ENCODE measurements at regions not wholly inside any gene's neighbourhood (a gene's known extent, or its start where the extent isn't known, plus 50 kb on each side); places are given as distances from the start of the nearest gene placed in this dataset.

DNA sequence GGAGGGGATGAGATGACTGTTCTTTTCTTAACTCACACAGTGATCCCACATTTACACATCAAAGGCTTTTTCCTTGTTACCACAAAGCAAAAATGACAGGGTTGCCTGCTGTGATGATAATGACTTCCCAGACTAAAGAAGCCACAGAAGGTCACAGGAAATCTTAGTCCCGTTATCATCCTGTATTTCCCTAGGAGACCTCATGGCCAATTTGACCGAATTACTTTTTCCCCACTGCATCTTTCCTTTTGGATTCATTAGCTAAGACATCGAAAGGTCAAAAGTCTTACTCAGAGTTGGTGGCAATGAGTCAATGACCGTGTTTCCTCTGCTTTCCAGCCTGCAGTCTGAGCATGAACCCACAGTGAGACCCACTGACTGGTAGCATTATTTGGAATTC lies 130.1 kb upstream of the INHBA start:
- no peaks in the 10 kb centered on the region for H3K27me3 ChIP-seq (ENCODE audit: control insufficient read depth in 4 of 4, insufficient read depth in 4 of 4, low read length in 3 of 4)
- H3K4me1 ChIP-seq (ENCODE audit: control insufficient read depth in 4 of 4, insufficient read depth in 4 of 4, low read length in 3 of 4), result no peaks in the 10 kb centered on the region
- H3K27ac ChIP-seq (ENCODE audit: low read depth in 1 of 2, low read length in 2 of 2), result no peak overlapping the region
- 43% methylated on average over 4 of the region's 4 CpGs for WGBS
- no peak for DNase-seq (ENCODE audit: low spot score)
- no peak overlapping the region for H3K9ac ChIP-seq (ENCODE audit: low read depth in 1 of 2, low read length in 2 of 2)
- TF ChIP-seq, protein P1, sequence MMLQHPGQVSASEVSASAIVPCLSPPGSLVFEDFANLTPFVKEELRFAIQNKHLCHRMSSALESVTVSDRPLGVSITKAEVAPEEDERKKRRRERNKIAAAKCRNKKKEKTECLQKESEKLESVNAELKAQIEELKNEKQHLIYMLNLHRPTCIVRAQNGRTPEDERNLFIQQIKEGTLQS (IDR thresholded peaks at IDR 0.05), result no peak
- no peak for TF ChIP-seq SP1 (IDR thresholded peaks at IDR 0.05)
- no peak for TF ChIP-seq FOXA1 (IDR thresholded peaks at IDR 0.05)
- no peak for TF ChIP-seq MAX (IDR thresholded peaks at IDR 0.05)
- TF ChIP-seq, protein P2, sequence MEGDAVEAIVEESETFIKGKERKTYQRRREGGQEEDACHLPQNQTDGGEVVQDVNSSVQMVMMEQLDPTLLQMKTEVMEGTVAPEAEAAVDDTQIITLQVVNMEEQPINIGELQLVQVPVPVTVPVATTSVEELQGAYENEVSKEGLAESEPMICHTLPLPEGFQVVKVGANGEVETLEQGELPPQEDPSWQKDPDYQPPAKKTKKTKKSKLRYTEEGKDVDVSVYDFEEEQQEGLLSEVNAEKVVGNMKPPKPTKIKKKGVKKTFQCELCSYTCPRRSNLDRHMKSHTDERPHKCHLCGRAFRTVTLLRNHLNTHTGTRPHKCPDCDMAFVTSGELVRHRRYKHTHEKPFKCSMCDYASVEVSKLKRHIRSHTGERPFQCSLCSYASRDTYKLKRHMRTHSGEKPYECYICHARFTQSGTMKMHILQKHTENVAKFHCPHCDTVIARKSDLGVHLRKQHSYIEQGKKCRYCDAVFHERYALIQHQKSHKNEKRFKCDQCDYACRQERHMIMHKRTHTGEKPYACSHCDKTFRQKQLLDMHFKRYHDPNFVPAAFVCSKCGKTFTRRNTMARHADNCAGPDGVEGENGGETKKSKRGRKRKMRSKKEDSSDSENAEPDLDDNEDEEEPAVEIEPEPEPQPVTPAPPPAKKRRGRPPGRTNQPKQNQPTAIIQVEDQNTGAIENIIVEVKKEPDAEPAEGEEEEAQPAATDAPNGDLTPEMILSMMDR (IDR thresholded peaks at IDR 0.05; ENCODE audit: low read depth, low read length, missing input control), result no peak
- TF ChIP-seq EGR1 (IDR thresholded peaks at IDR 0.05; ENCODE audit: low read depth in 2 of 2), result no peak
- no peak for TF ChIP-seq ZBTB33 (IDR thresholded peaks at IDR 0.05)
- TF ChIP-seq TAF1 (conservative IDR thresholded peaks at IDR 0.05), result no peak
- TF ChIP-seq GABPA (IDR thresholded peaks at IDR 0.05 in 1 of 2, conservative IDR thresholded peaks at IDR 0.05 in 1 of 2), result no peak
- TF ChIP-seq RXRA (IDR thresholded peaks at IDR 0.05), result no peak
- TF ChIP-seq RAD21 (IDR thresholded peaks at IDR 0.05), result no peak
- TF ChIP-seq, protein P3, sequence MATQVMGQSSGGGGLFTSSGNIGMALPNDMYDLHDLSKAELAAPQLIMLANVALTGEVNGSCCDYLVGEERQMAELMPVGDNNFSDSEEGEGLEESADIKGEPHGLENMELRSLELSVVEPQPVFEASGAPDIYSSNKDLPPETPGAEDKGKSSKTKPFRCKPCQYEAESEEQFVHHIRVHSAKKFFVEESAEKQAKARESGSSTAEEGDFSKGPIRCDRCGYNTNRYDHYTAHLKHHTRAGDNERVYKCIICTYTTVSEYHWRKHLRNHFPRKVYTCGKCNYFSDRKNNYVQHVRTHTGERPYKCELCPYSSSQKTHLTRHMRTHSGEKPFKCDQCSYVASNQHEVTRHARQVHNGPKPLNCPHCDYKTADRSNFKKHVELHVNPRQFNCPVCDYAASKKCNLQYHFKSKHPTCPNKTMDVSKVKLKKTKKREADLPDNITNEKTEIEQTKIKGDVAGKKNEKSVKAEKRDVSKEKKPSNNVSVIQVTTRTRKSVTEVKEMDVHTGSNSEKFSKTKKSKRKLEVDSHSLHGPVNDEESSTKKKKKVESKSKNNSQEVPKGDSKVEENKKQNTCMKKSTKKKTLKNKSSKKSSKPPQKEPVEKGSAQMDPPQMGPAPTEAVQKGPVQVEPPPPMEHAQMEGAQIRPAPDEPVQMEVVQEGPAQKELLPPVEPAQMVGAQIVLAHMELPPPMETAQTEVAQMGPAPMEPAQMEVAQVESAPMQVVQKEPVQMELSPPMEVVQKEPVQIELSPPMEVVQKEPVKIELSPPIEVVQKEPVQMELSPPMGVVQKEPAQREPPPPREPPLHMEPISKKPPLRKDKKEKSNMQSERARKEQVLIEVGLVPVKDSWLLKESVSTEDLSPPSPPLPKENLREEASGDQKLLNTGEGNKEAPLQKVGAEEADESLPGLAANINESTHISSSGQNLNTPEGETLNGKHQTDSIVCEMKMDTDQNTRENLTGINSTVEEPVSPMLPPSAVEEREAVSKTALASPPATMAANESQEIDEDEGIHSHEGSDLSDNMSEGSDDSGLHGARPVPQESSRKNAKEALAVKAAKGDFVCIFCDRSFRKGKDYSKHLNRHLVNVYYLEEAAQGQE (IDR thresholded peaks at IDR 0.05), result no peak
- TF ChIP-seq JUND (IDR thresholded peaks at IDR 0.05), result no peak
- TF ChIP-seq FOXA2 (IDR thresholded peaks at IDR 0.05), result no peak
- TF ChIP-seq NR2F2 (IDR thresholded peaks at IDR 0.05), result no peak
- no peak for TF ChIP-seq YY1 (IDR thresholded peaks at IDR 0.05)
- TF ChIP-seq HNF4A (conservative IDR thresholded peaks at IDR 0.05), result no peak
- no peak for TF ChIP-seq HNF4G (IDR thresholded peaks at IDR 0.05)
- no peaks in the 10 kb centered on the region for H3K36me3 ChIP-seq (ENCODE audit: control insufficient read depth in 4 of 4, insufficient read depth in 3 of 4, low read depth in 1 of 4, low read length in 3 of 4)
- H3K4me3 ChIP-seq (ENCODE audit: low read depth in 1 of 3, low read length in 3 of 3), result no peak overlapping the region
- peaks cover 1 to 7% (median 2%) of the 10 kb centered on the region in 4 donors for H3K9me3 ChIP-seq (ENCODE audit: control insufficient read depth in 4 of 4, low read length in 3 of 4)
